Mesothelial cell of epicardium (in vitro differentiated cells): ENCODE measurements at regions not wholly inside any gene's neighbourhood (a gene's known extent, or its start where the extent isn't known, plus 50 kb on each side); places are given as distances from the start of the nearest gene placed in this dataset.

ENCODE experiments used
- DNase-seq, 2 experiments: peaks; one replicate each; pipeline ENCODE4 v3.0.0; 2021; ENCODE audit warnings: low spot score in 2 of 2; ENCODE audit not compliant: unreplicated experiment in 2 of 2
- H3K27ac Mint-ChIP-seq: 2 replicates; pipeline ENCODE4 v1.8.0; 2021; ENCODE audit warnings: mixed read lengths
- H3K27me3 Mint-ChIP-seq: 2 replicates; pipeline ENCODE4 v1.8.0; 2021; ENCODE audit warnings: low read depth, mixed read lengths
- H3K36me3 Mint-ChIP-seq: 2 replicates; pipeline ENCODE4 v1.8.0; 2021; ENCODE audit warnings: mixed read lengths
- H3K4me1 Mint-ChIP-seq: 2 replicates; pipeline ENCODE4 v1.8.0; 2021; ENCODE audit warnings: mixed read lengths
- H3K4me3 Mint-ChIP-seq: 2 replicates; pipeline ENCODE4 v1.8.0; 2021; ENCODE audit warnings: mild to moderate bottlenecking, moderate library complexity, mixed read lengths
- H3K9me3 Mint-ChIP-seq: 2 replicates; pipeline ENCODE4 v1.8.0; 2021; ENCODE audit warnings: mixed read lengths
- CTCF ChIP-seq: fragments of 200-600 bp; sonication (generic); IDR thresholded peaks from one replicate; pipeline ENCODE4 v1.5.0; 2021; ENCODE audit warnings: antibody characterized with exemption; ENCODE audit not compliant: unreplicated experiment

- H3K27me3 Mint-ChIP-seq, result peaks cover 50% of the 10 kb centered on the region
- H3K27ac Mint-ChIP-seq, result no peak overlapping the region
- no peak overlapping the region for H3K4me3 Mint-ChIP-seq
- H3K36me3 Mint-ChIP-seq, result no peaks in the 10 kb centered on the region
- no peak for DNase-seq
- H3K4me1 Mint-ChIP-seq, result peaks cover 5% of the 10 kb centered on the region
- no peaks in the 10 kb centered on the region for H3K9me3 Mint-ChIP-seq
- TF ChIP-seq CTCF, result no peak
Measured at GRCh38 chr16:26727848-26728247, 338.9 kb upstream of the C16orf82 start.

DNA sequence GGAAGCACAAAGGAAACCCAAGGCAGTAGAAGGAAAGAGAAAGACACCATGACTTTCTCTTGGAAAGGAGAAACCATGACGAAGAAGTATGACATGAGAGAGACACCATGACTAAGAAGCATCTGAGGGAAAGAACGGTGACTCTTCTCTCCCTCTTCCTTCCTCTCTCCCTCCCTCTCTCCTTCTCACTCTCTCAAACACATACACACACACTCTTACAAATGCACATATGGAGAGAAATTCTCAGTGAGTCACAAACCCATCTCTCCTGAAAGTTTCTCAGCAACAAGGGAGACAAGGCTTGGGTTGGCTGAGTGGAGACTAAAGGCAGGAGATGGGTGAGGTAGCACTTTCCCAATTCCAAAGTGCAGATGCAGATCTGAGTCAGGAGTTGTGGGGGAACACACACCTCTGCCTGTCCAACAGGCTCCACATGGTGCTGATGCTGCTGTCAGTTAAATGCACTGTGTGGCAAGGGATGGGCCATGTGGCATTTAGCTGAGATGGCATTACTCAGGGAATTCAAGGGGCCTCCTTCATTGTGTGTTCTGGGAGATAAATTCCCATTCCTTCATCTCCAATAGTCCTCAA is 336.7 kb upstream of the C16orf82 start:
- no peak for DNase-seq
- H3K36me3 Mint-ChIP-seq, result no peaks in the 10 kb centered on the region
- H3K27ac Mint-ChIP-seq, result no peak overlapping the region
- no peaks in the 10 kb centered on the region for H3K9me3 Mint-ChIP-seq
- H3K4me3 Mint-ChIP-seq, result no peak overlapping the region
- peaks cover 39% of the 10 kb centered on the region for H3K27me3 Mint-ChIP-seq
- peaks cover 5% of the 10 kb centered on the region for H3K4me1 Mint-ChIP-seq
- TF ChIP-seq CTCF, result no peak

DNA sequence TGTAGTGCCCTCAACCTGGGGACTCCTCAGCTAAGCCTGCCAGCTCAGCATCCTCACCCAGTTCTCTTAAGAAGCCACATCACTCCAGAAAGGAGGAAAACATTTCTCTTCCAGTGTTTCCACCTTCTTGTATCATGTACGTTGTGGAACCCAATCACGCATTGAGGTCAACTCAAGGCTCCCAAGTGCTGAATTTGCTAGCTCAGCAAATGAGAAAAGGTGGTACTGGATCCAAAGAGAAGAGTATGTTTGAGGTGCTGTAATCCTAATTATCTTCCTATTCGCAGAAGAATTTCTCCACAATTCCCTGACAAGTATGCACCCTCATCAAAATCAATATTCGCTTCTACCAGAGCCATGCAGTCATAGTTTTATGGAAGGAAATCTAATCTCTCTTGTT is 335.0 kb upstream of the C16orf82 start:
- peaks cover 5% of the 10 kb centered on the region for H3K4me1 Mint-ChIP-seq
- H3K27me3 Mint-ChIP-seq, result peaks cover 42% of the 10 kb centered on the region
- DNase-seq, result no peak
- no peak for TF ChIP-seq CTCF
- no peak overlapping the region for H3K4me3 Mint-ChIP-seq
- H3K36me3 Mint-ChIP-seq, result no peaks in the 10 kb centered on the region
- H3K27ac Mint-ChIP-seq, result no peak overlapping the region
- peaks cover 4% of the 10 kb centered on the region for H3K9me3 Mint-ChIP-seq

GRCh38 chr16:26733710-26734109 is 333.0 kb upstream of the C16orf82 start:
- H3K36me3 Mint-ChIP-seq, result no peaks in the 10 kb centered on the region
- H3K9me3 Mint-ChIP-seq, result peaks cover 4% of the 10 kb centered on the region
- no peak for DNase-seq
- H3K27me3 Mint-ChIP-seq, result peaks cover 40% of the 10 kb centered on the region
- no peak for TF ChIP-seq CTCF
- H3K4me1 Mint-ChIP-seq, result no peaks in the 10 kb centered on the region
- H3K27ac Mint-ChIP-seq, result no peak overlapping the region
- H3K4me3 Mint-ChIP-seq, result no peak overlapping the region

GRCh38 chr16:26735521-26735920 is 331.2 kb upstream of the C16orf82 start:
- no peaks in the 10 kb centered on the region for H3K36me3 Mint-ChIP-seq
- no peak overlapping the region for H3K27ac Mint-ChIP-seq
- no peaks in the 10 kb centered on the region for H3K4me1 Mint-ChIP-seq
- TF ChIP-seq CTCF, result no peak
- H3K9me3 Mint-ChIP-seq, result peaks cover 4% of the 10 kb centered on the region
- DNase-seq, result no peak
- no peak overlapping the region for H3K4me3 Mint-ChIP-seq
- H3K27me3 Mint-ChIP-seq, result peaks cover 38% of the 10 kb centered on the region

- no peak for DNase-seq
- peaks cover 4% of the 10 kb centered on the region for H3K9me3 Mint-ChIP-seq
Measured at GRCh38 chr16:26736084-26736483, 330.6 kb upstream of the C16orf82 start.

More at GRCh38 chr16:26736084-26736483, 330.6 kb upstream of the C16orf82 start:
- no peak for TF ChIP-seq CTCF
- Mint-ChIP-seq H3K27me3 (peaks cover 36% of the 10 kb centered on the region), H3K27ac (no peak overlapping the region), H3K36me3 (no peaks in the 10 kb centered on the region), H3K4me3 (no peak overlapping the region), H3K4me1 (no peaks in the 10 kb centered on the region)
